H9 (cell line): ENCODE measurements at regions not wholly inside any gene's neighbourhood (a gene's known extent, or its start where the extent isn't known, plus 50 kb on each side); places are given as distances from the start of the nearest gene placed in this dataset.

ENCODE experiments used
- DNase-seq: peaks from one replicate; pipeline ENCODE4 v3.0.0-alpha.2; 2017
- H2AFZ ChIP-seq: one replicate; pipeline ENCODE4 v1.6.1; 2013; ENCODE audit warnings: mild to moderate bottlenecking, low read length, control low read depth, moderate library complexity
- H2AK5ac ChIP-seq: 2 replicates; pipeline ENCODE4 v1.6.1; 2013; ENCODE audit warnings: low read length, control low read depth, mixed read lengths; ENCODE audit not compliant: insufficient read length
- H2BK120ac ChIP-seq: one replicate; pipeline ENCODE4 v1.6.1; 2013; ENCODE audit warnings: low read depth, mild to moderate bottlenecking, low read length, control low read depth, inconsistent platforms; ENCODE audit not compliant: poor library complexity, severe bottlenecking
- H2BK12ac ChIP-seq: 2 replicates; pipeline ENCODE4 v1.6.1; 2013; ENCODE audit warnings: low read length, control low read depth, mixed read lengths, low read depth; ENCODE audit not compliant: insufficient read length
- H2BK15ac ChIP-seq: 2 replicates; pipeline ENCODE4 v1.6.1; 2013; ENCODE audit warnings: low read depth, low read length, control low read depth
- H2BK20ac ChIP-seq: one replicate; pipeline ENCODE4 v1.6.1; 2013; ENCODE audit warnings: low read depth, mild to moderate bottlenecking, low read length, control low read depth, inconsistent platforms; ENCODE audit not compliant: poor library complexity, severe bottlenecking
- H2BK5ac ChIP-seq: 2 replicates; pipeline ENCODE4 v1.6.1; 2013; ENCODE audit warnings: low read length, control low read depth, mixed read lengths; ENCODE audit not compliant: insufficient read length
- H3K14ac ChIP-seq: 2 replicates; pipeline ENCODE4 v1.6.1; 2013; ENCODE audit warnings: low read length, control low read depth; ENCODE audit not compliant: insufficient read depth
- H3K18ac ChIP-seq: 2 replicates; pipeline ENCODE4 v1.6.1; 2013; ENCODE audit warnings: low read depth, mild to moderate bottlenecking, mixed read lengths, low read length, control low read depth; ENCODE audit not compliant: insufficient read length
- H3K23ac ChIP-seq: 2 replicates; pipeline ENCODE4 v1.6.1; 2013; ENCODE audit warnings: low read length, control low read depth, mixed read lengths, low read depth; ENCODE audit not compliant: insufficient read length
- H3K23me2 ChIP-seq: 2 replicates; pipeline ENCODE4 v1.6.1; 2013; ENCODE audit warnings: low read depth, mild to moderate bottlenecking, mixed read lengths, low read length, control low read depth; ENCODE audit not compliant: insufficient read length, poor library complexity, severe bottlenecking
- H3K27ac ChIP-seq: 2 replicates; pipeline ENCODE4 v1.5.1; 2013; ENCODE audit warnings: low read length, control low read depth, mixed read lengths, low read depth; ENCODE audit not compliant: insufficient read length
- H3K27me3 ChIP-seq: 2 replicates; pipeline ENCODE4 v1.6.1; 2013; ENCODE audit warnings: low read length, control low read depth, inconsistent platforms; ENCODE audit not compliant: insufficient read depth
- H3K4ac ChIP-seq: 2 replicates; pipeline ENCODE4 v1.6.1; 2013; ENCODE audit warnings: low read depth, mild to moderate bottlenecking, control low read depth, inconsistent platforms, low read length, moderate library complexity
- H3K4me1 ChIP-seq: 2 replicates; pipeline ENCODE4 v1.6.1; 2013; ENCODE audit warnings: low read length, control low read depth, inconsistent platforms; ENCODE audit not compliant: insufficient read depth
- H3K4me2 ChIP-seq: 2 replicates; pipeline ENCODE4 v1.6.1; 2013; ENCODE audit warnings: low read length, control low read depth, mixed read lengths; ENCODE audit not compliant: insufficient read length, insufficient read depth
- H3K56ac ChIP-seq: 2 replicates; pipeline ENCODE4 v1.6.1; 2013; ENCODE audit warnings: low read depth, mild to moderate bottlenecking, mixed read lengths, low read length, control low read depth; ENCODE audit not compliant: insufficient read length
- H3K79me1 ChIP-seq: 2 replicates; pipeline ENCODE4 v1.6.1; 2013; ENCODE audit warnings: low read depth, mild to moderate bottlenecking, moderate library complexity, low read length, control low read depth, inconsistent platforms; ENCODE audit not compliant: insufficient read depth, poor library complexity, severe bottlenecking
- H3K79me2 ChIP-seq: 2 replicates; pipeline ENCODE4 v1.6.1; 2013; ENCODE audit warnings: low read length, control low read depth, inconsistent platforms; ENCODE audit not compliant: insufficient read depth
- H3K9ac ChIP-seq: 2 replicates; pipeline ENCODE4 v1.6.1; 2013; ENCODE audit warnings: low read length, control low read depth, mixed read lengths; ENCODE audit not compliant: insufficient read length; ENCODE audit errors: extremely low read depth
- H3K9me3 ChIP-seq: one replicate; pipeline ENCODE4 v1.6.1; 2013; ENCODE audit warnings: low read depth, low read length, inconsistent platforms; ENCODE audit not compliant: control insufficient read depth
- H3T11ph ChIP-seq: one replicate; pipeline ENCODE4 v1.6.1; 2013; ENCODE audit warnings: mild to moderate bottlenecking, low read length, control low read depth, inconsistent platforms
- H4K20me1 ChIP-seq: one replicate; pipeline ENCODE4 v1.6.1; 2013; ENCODE audit not compliant: control insufficient read depth, insufficient read length, insufficient read depth
- H4K5ac ChIP-seq: 2 replicates; pipeline ENCODE4 v1.6.1; 2013; ENCODE audit warnings: low read depth, mild to moderate bottlenecking, mixed read lengths, low read length, control low read depth; ENCODE audit not compliant: insufficient read length
- H4K8ac ChIP-seq: replicated peaks from 2 replicates; pipeline ENCODE4 v1.6.1; 2013; ENCODE audit warnings: low read length, control low read depth, mixed read lengths, low read depth; ENCODE audit not compliant: insufficient read length
- H4K91ac ChIP-seq: 2 replicates; pipeline ENCODE4 v1.6.1; 2013; ENCODE audit warnings: low read depth, mild to moderate bottlenecking, moderate library complexity, mixed read lengths, low read length, control low read depth; ENCODE audit not compliant: insufficient read length
- H3K27ac Mint-ChIP-seq, 3 experiments: 2 replicates in 2 of 3; 3 replicates in 1 of 3; pipeline ENCODE4 v1.8.0; 2020 to 2021; ENCODE audit warnings: mixed read lengths in 3 of 3, mild to moderate bottlenecking in 1 of 3, moderate library complexity in 1 of 3
- H3K27me3 Mint-ChIP-seq: 2 replicates; pipeline ENCODE4 v1.8.0; 2021; ENCODE audit warnings: low read depth, mild to moderate bottlenecking, moderate library complexity, mixed read lengths
- H3K36me3 Mint-ChIP-seq, 3 experiments: 2 replicates in 2 of 3; 3 replicates in 1 of 3; pipeline ENCODE4 v1.8.0; 2020 to 2021; ENCODE audit warnings: low read depth in 3 of 3, mixed read lengths in 3 of 3; ENCODE audit not compliant: insufficient read depth in 1 of 3
- H3K4me1 Mint-ChIP-seq, 2 experiments: 2 replicates each; pipeline ENCODE4 v1.8.0; 2020; ENCODE audit warnings: mixed read lengths in 2 of 2
- H3K4me3 Mint-ChIP-seq, 2 experiments: 2 replicates in 1 of 2; 3 replicates in 1 of 2; pipeline ENCODE4 v1.8.0; 2020 to 2021; ENCODE audit warnings: mild to moderate bottlenecking in 2 of 2, mixed read lengths in 2 of 2, moderate library complexity in 1 of 2
- H3K9me3 Mint-ChIP-seq, 2 experiments: 2 replicates in 1 of 2; 3 replicates in 1 of 2; pipeline ENCODE4 v1.8.0; 2020; ENCODE audit warnings: mild to moderate bottlenecking in 2 of 2, mixed read lengths in 2 of 2, moderate library complexity in 1 of 2
- WGBS: extraction: QIAGEN DNeasy Blood & Tissue Kit; methylation state at CpG from one replicate; pipeline ENCODE4 v1.1.7; 2013; ENCODE audit warnings: missing lambda C conversion rate, low lambda C conversion rate, mixed read lengths; ENCODE audit not compliant: insufficient read length; ENCODE audit errors: extremely low coverage; 5-methylcytosine and 5-hydroxymethylcytosine counted together
- TF ChIP-seq, protein P1 (sequence below): fragments of 200-600 bp; sonication (generic); conservative IDR thresholded peaks from 3 replicates; pipeline ENCODE4 v1.8.0; 2021; ENCODE audit warnings: antibody characterized with exemption, mild to moderate bottlenecking

DNA sequence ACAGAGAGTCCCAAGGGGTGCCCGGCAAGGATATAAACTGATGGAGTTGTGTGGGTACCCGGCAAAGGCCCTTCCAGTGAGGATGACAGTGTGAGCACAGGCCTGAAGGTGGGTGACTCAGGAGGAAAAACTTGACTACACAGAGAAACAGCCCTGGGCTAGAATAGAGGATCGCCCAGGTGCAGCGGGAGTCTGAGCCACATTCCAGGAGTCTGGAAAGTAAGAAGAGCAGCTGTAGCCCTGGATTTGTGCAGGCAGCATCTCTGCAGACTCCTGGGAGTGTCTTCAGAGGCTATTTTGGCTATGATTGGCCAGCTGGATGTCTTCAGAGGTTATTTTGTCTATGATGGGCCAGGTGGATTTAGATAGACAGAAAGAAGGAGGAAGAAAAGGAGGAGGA is 367.6 kb upstream of the MKI67 start:
- Histone ChIP-seq H3K4ac (no peak overlapping the region), H3K79me1 (no peaks in the 10 kb centered on the region), H3K14ac (no peak overlapping the region), H4K20me1 (no peaks in the 10 kb centered on the region), H4K5ac (no peak overlapping the region), H3K9me3 (no peaks in the 10 kb centered on the region), H4K91ac (no peak overlapping the region), H2BK20ac (no peak overlapping the region), H2BK120ac (no peak overlapping the region), H3K18ac (no peak overlapping the region), H2BK12ac (no peak overlapping the region), H4K8ac (no peak overlapping the region), H3T11ph (no peak overlapping the region), H3K9ac (no peak overlapping the region), H2AFZ (no peak overlapping the region), H3K4me2 (no peak overlapping the region), H2AK5ac (no peak overlapping the region), H3K23me2 (no peaks in the 10 kb centered on the region), H3K56ac (no peak overlapping the region), H3K27me3 (no peaks in the 10 kb centered on the region), H3K27ac (no peak overlapping the region), H2BK5ac (no peak overlapping the region), H3K23ac (no peak overlapping the region), H3K79me2 (no peaks in the 10 kb centered on the region), H2BK15ac (no peak overlapping the region), H3K4me1 (no peaks in the 10 kb centered on the region)
- WGBS, result no CpG with 5 or more reads among the region's 4 CpGs
- DNase-seq, result no peak
- Mint-ChIP-seq H3K4me1 (peaks cover 5 to 9% of the 10 kb centered on the region in 2 experiments; a peak in 3 of 4 replicates), H3K27me3 (peaks cover 4% of the 10 kb centered on the region; the same call in 1 of the 2 replicates), H3K27ac (no peak overlapping the region; a peak in 1 of 7 replicates), H3K36me3 (no peaks in the 10 kb centered on the region; a peak in 1 of 7 replicates), H3K4me3 (no peak overlapping the region), H3K9me3 (no peaks in the 10 kb centered on the region; a peak in 1 of 5 replicates)
- TF ChIP-seq, protein P1, sequence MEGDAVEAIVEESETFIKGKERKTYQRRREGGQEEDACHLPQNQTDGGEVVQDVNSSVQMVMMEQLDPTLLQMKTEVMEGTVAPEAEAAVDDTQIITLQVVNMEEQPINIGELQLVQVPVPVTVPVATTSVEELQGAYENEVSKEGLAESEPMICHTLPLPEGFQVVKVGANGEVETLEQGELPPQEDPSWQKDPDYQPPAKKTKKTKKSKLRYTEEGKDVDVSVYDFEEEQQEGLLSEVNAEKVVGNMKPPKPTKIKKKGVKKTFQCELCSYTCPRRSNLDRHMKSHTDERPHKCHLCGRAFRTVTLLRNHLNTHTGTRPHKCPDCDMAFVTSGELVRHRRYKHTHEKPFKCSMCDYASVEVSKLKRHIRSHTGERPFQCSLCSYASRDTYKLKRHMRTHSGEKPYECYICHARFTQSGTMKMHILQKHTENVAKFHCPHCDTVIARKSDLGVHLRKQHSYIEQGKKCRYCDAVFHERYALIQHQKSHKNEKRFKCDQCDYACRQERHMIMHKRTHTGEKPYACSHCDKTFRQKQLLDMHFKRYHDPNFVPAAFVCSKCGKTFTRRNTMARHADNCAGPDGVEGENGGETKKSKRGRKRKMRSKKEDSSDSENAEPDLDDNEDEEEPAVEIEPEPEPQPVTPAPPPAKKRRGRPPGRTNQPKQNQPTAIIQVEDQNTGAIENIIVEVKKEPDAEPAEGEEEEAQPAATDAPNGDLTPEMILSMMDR, result no peak
